Trophoblast cell (in vitro differentiated cells and primary cell): ENCODE measurements at regions not wholly inside any gene's neighbourhood (a gene's known extent, or its start where the extent isn't known, plus 50 kb on each side); places are given as distances from the start of the nearest gene placed in this dataset.

Experiments
- DNase-seq, 2 donors: peaks; one replicate each; pipeline ENCODE4 v3.0.0-alpha.2; 2016
- H2AFZ ChIP-seq: 2 replicates; pipeline ENCODE4 v1.6.1; 2013; ENCODE audit warnings: low read length, moderate library complexity, mild to moderate bottlenecking; ENCODE audit not compliant: insufficient read depth, poor library complexity
- H2AK5ac ChIP-seq: 2 replicates; pipeline ENCODE4 v1.6.1; 2013; ENCODE audit warnings: mild to moderate bottlenecking, low read length
- H2BK120ac ChIP-seq: 2 replicates; pipeline ENCODE4 v1.6.1; 2013; ENCODE audit warnings: low read length, mild to moderate bottlenecking, moderate library complexity; ENCODE audit not compliant: insufficient read depth, poor library complexity
- H2BK12ac ChIP-seq: 2 replicates; pipeline ENCODE4 v1.6.1; 2013; ENCODE audit warnings: mild to moderate bottlenecking, low read length, moderate library complexity
- H2BK5ac ChIP-seq: 2 replicates; pipeline ENCODE4 v1.6.1; 2013; ENCODE audit warnings: low read length, low read depth, moderate library complexity, mild to moderate bottlenecking; ENCODE audit not compliant: poor library complexity
- H3K14ac ChIP-seq: 2 replicates; pipeline ENCODE4 v1.6.1; 2013; ENCODE audit warnings: mild to moderate bottlenecking, low read length
- H3K18ac ChIP-seq: 2 replicates; pipeline ENCODE4 v1.6.1; 2013; ENCODE audit warnings: mild to moderate bottlenecking, low read length
- H3K23ac ChIP-seq: 2 replicates; pipeline ENCODE4 v1.6.1; 2013; ENCODE audit warnings: low read length
- H3K27ac ChIP-seq: 2 replicates; pipeline ENCODE4 v1.5.1; 2013; ENCODE audit warnings: low read depth, mild to moderate bottlenecking, inconsistent platforms, low read length, moderate library complexity
- H3K27me3 ChIP-seq: 2 replicates; pipeline ENCODE4 v1.6.1; 2013; ENCODE audit warnings: inconsistent platforms, mild to moderate bottlenecking, low read length, moderate library complexity; ENCODE audit not compliant: insufficient read depth
- H3K36me3 ChIP-seq, 2 experiments: 1 replicate in 1 of 2; 2 replicates in 1 of 2; pipeline ENCODE4 v1.6.1; 2013; ENCODE audit warnings: low read length in 2 of 2, mild to moderate bottlenecking in 2 of 2, moderate library complexity in 1 of 2; ENCODE audit not compliant: insufficient read depth in 2 of 2, control insufficient read depth in 1 of 2
- H3K4ac ChIP-seq: 2 replicates; pipeline ENCODE4 v1.6.1; 2013; ENCODE audit warnings: low read depth, mild to moderate bottlenecking, low read length, moderate library complexity
- H3K4me1 ChIP-seq, 2 experiments: 1 replicate in 1 of 2; 2 replicates in 1 of 2; pipeline ENCODE4 v1.6.1; 2013; ENCODE audit warnings: low read length in 2 of 2, mild to moderate bottlenecking in 2 of 2, moderate library complexity in 1 of 2; ENCODE audit not compliant: insufficient read depth in 2 of 2, control insufficient read depth in 1 of 2
- H3K4me2 ChIP-seq: 2 replicates; pipeline ENCODE4 v1.6.1; 2013; ENCODE audit warnings: inconsistent platforms, mild to moderate bottlenecking, low read length, moderate library complexity
- H3K4me3 ChIP-seq: 2 replicates; pipeline ENCODE4 v1.5.1; 2013; ENCODE audit warnings: mild to moderate bottlenecking, low read depth, low read length, inconsistent platforms
- H3K79me1 ChIP-seq: one replicate; pipeline ENCODE4 v1.6.1; 2013; ENCODE audit warnings: low read length
- H3K79me2 ChIP-seq: 2 replicates; pipeline ENCODE4 v1.6.1; 2013; ENCODE audit warnings: low read length, mild to moderate bottlenecking; ENCODE audit not compliant: control insufficient read depth, insufficient read depth, poor library complexity
- H3K9ac ChIP-seq: 2 replicates; pipeline ENCODE4 v1.6.1; 2013; ENCODE audit warnings: mild to moderate bottlenecking, low read length
- H3K9me3 ChIP-seq: 2 replicates; pipeline ENCODE4 v1.6.1; 2013; ENCODE audit warnings: low read depth, mild to moderate bottlenecking, control low read depth, inconsistent platforms, low read length; ENCODE audit not compliant: insufficient read depth
- H4K12ac ChIP-seq: 2 replicates; pipeline ENCODE4 v1.6.1; 2013; ENCODE audit warnings: low read depth, mild to moderate bottlenecking, low read length, moderate library complexity
- H4K8ac ChIP-seq: 2 replicates; pipeline ENCODE4 v1.6.1; 2013; ENCODE audit warnings: low read depth, mild to moderate bottlenecking, low read length, moderate library complexity
- H4K91ac ChIP-seq: one replicate; pipeline ENCODE4 v1.6.1; 2013; ENCODE audit warnings: low read depth, mild to moderate bottlenecking, low read length, moderate library complexity
- whole genome bisulfite sequencing: extraction: QIAGEN DNeasy Blood & Tissue Kit; methylation state at CpG from one replicate; pipeline ENCODE4 v1.1.7; 2013; ENCODE audit warnings: missing lambda C conversion rate; ENCODE audit not compliant: insufficient read length, insufficient coverage; ENCODE audit errors: extremely low coverage; 5-methylcytosine and 5-hydroxymethylcytosine counted together

DNA sequence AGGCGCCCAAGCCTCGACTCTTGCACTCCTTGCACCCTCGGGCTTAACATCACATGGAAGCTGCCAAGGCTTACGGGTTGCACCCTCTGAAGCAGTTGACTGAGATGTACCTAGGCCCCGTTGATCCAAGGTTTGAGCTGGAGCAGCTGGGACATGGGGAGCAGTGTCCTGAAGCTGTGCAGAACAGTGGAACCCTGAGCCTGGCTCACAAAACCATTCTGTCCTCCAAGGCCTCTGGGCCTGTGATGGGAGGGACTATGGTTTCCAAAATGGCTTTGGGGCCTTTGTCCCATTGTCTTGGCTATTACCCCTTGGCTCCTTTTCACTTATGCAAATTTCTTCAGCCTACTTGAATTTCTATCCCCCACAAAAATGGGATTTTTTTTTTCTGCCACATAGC is 454.0 kb downstream of the PIK3C3 start:
- no peak overlapping the region for H2BK12ac ChIP-seq
- no peak overlapping the region for H3K4ac ChIP-seq
- H3K4me2 ChIP-seq: no peak overlapping the region
- no peak overlapping the region for H4K8ac ChIP-seq
- no peak for DNase-seq
- H3K36me3 ChIP-seq: no peaks in the 10 kb centered on the region
- H2BK5ac ChIP-seq: no peak overlapping the region
- H3K79me2 ChIP-seq: no peaks in the 10 kb centered on the region
- no peaks in the 10 kb centered on the region for H3K27me3 ChIP-seq
- no peaks in the 10 kb centered on the region for H3K79me1 ChIP-seq
- no peak overlapping the region for H3K27ac ChIP-seq
- no CpG with 5 or more reads among the region's 5 CpGs for WGBS
- H3K4me3 ChIP-seq: no peak overlapping the region
- H3K23ac ChIP-seq: no peak overlapping the region
- no peak overlapping the region for H2AFZ ChIP-seq
- H3K18ac ChIP-seq: no peak overlapping the region
- no peak overlapping the region for H2AK5ac ChIP-seq
- H3K9ac ChIP-seq: no peak overlapping the region
- H4K12ac ChIP-seq: no peak overlapping the region
- no peak overlapping the region for H3K14ac ChIP-seq
- no peak overlapping the region for H4K91ac ChIP-seq
- peaks cover 7% of the 10 kb centered on the region for H3K9me3 ChIP-seq
- H3K4me1 ChIP-seq: no peaks in the 10 kb centered on the region
- no peak overlapping the region for H2BK120ac ChIP-seq

DNA sequence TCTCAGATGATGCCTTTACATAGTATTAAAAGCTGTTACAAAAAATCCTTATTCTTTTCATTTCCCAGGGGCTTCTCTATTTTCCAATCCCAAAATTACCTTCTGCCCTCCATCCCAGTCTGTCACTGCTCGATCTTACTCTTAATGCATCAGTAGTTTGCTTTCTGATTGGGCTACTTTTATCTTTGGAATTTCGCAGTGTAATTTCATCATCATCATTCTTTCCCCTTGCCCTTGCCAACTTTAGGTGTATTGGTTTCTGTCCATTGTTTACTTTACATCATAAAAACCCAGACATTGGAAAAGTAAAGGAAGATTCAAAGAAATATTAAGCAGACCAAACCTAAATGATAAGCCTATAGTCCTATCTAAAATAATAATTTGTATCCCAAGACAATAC is 457.2 kb downstream of the PIK3C3 start:
- no CpG with 5 or more reads among the region's 2 CpGs for WGBS
- Histone ChIP-seq H2BK120ac (no peak overlapping the region), H2AFZ (no peak overlapping the region), H3K27me3 (no peaks in the 10 kb centered on the region), H3K79me1 (no peaks in the 10 kb centered on the region), H2AK5ac (no peak overlapping the region), H3K4me1 (no peaks in the 10 kb centered on the region), H3K18ac (no peak overlapping the region), H3K27ac (no peak overlapping the region), H3K79me2 (no peaks in the 10 kb centered on the region), H3K9ac (no peak overlapping the region), H2BK5ac (no peak overlapping the region), H3K4me3 (no peak overlapping the region), H3K36me3 (no peaks in the 10 kb centered on the region), H3K14ac (no peak overlapping the region), H3K4me2 (no peak overlapping the region), H4K12ac (no peak overlapping the region), H2BK12ac (no peak overlapping the region), H3K4ac (no peak overlapping the region), H4K8ac (no peak overlapping the region), H3K23ac (no peak overlapping the region), H3K9me3 (peaks cover 7% of the 10 kb centered on the region), H4K91ac (no peak overlapping the region)
- DNase-seq: no peak

DNA sequence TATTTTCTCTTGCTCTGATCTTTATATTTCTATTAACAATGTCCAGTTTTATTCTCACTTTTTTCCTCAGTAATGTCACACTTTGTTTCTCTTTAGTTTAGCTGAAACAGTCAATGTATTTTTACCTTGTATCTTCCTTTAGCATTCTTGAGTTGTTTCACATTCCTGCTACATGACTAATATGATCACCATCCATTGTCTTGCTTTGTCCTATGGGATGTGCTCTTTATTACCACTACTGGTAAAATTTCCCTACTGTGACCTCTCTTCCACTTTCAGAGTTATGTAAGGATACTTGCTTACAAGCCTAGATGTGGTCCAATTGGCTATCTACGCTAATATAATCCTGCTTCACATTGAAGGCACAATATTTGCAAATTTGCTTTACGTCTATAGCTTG is 457.9 kb downstream of the PIK3C3 start:
- Histone ChIP-seq H3K27me3 (no peaks in the 10 kb centered on the region), H3K4me1 (no peaks in the 10 kb centered on the region), H3K18ac (no peak overlapping the region), H3K9ac (no peak overlapping the region), H4K12ac (no peak overlapping the region), H2AK5ac (no peak overlapping the region), H2BK12ac (no peak overlapping the region), H4K8ac (no peak overlapping the region), H3K79me1 (no peaks in the 10 kb centered on the region), H3K36me3 (no peaks in the 10 kb centered on the region), H3K4me3 (no peak overlapping the region), H3K9me3 (peaks cover 7% of the 10 kb centered on the region), H3K79me2 (no peaks in the 10 kb centered on the region), H3K14ac (no peak overlapping the region), H3K4ac (no peak overlapping the region), H3K23ac (no peak overlapping the region), H2BK120ac (no peak overlapping the region), H3K4me2 (no peak overlapping the region), H2BK5ac (no peak overlapping the region), H2AFZ (no peak overlapping the region), H4K91ac (no peak overlapping the region), H3K27ac (no peak overlapping the region)
- peak in 1 of 2 donors; percentile 36 for DNase-seq
- WGBS: no CpG with 5 or more reads among the region's 2 CpGs

- WGBS: no CpG with 5 or more reads among the region's 1 CpG
- no peak overlapping the region for H3K9ac ChIP-seq
- no peak overlapping the region for H3K18ac ChIP-seq
- H4K8ac ChIP-seq: no peak overlapping the region
- no peak overlapping the region for H2BK12ac ChIP-seq
- H2BK120ac ChIP-seq: no peak overlapping the region
- no peaks in the 10 kb centered on the region for H3K4me1 ChIP-seq
- no peak overlapping the region for H4K91ac ChIP-seq
- H3K4me3 ChIP-seq: no peak overlapping the region
- H2AFZ ChIP-seq: no peak overlapping the region
- no peaks in the 10 kb centered on the region for H3K36me3 ChIP-seq
- H3K9me3 ChIP-seq: peaks cover 2% of the 10 kb centered on the region
- H3K4me2 ChIP-seq: no peak overlapping the region
- H3K14ac ChIP-seq: no peak overlapping the region
- H3K79me1 ChIP-seq: no peaks in the 10 kb centered on the region
- H3K27me3 ChIP-seq: no peaks in the 10 kb centered on the region
- no peak for DNase-seq
- H3K27ac ChIP-seq: no peak overlapping the region
- H4K12ac ChIP-seq: no peak overlapping the region
- H2AK5ac ChIP-seq: no peak overlapping the region
- H3K4ac ChIP-seq: no peak overlapping the region
- no peaks in the 10 kb centered on the region for H3K79me2 ChIP-seq
- no peak overlapping the region for H2BK5ac ChIP-seq
- no peak overlapping the region for H3K23ac ChIP-seq
Measured at GRCh38 chr18:42413870-42414269, 458.8 kb downstream of the PIK3C3 start.
